GM19351 (cell line): ENCODE measurements at regions not wholly inside any gene's neighbourhood (a gene's known extent, or its start where the extent isn't known, plus 50 kb on each side); places are given as distances from the start of the nearest gene placed in this dataset.
"Not testable (repeated sequence)": the region's sequence is repeated elsewhere in the genome, so short reads cannot be mapped to it uniquely, and the experiment has no call there.

ENCODE experiments used
- ATAC-seq: cut with Tn5 transposase; IDR thresholded peaks from one replicate; pipeline ENCODE4 v1.9.1; 2021; ENCODE audit warnings: mild to moderate bottlenecking, moderate library complexity; ENCODE audit not compliant: unreplicated experiment

DNA sequence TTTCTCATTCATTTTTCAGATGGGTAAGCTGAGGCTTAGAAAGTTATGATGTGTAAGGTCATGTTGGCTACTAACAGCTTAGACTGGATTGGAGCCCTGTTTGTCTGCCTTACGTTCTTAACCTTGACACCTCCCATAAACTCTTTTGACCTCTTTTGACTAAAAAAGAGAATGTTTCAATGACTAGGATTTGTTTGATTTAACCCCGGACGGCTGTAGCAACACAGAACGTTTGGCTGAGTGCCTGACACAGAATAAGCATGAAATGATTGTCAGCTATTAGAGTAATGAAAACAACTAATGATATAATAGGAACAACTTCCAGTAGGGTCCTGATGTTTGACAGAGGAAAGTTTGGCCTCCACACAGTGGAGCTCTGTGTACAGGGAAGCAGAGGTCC, 83.3 kb upstream of the PDZD8 start:
- ATAC-seq = no peak

DNA sequence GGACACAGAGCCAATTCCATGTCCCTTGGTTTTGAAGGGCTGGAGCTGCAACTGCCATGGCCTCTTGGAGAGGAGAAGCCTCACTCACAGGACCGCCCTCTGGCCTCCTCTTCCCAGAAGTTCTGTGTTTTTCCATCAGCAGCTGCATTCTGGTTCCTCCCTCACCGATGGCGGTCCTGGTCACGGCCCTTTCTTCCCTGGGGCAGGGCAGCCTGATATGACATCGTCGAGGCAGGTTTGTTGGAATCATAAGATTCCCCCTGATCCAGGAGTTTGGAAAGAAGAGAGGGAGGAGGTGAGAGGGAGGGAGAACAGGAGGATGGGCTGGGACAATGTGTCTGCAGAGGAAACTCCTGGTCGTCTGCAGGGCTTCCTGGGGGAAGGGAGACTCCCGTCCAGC, 82.7 kb upstream of the PDZD8 start:
- no peak for ATAC-seq

DNA sequence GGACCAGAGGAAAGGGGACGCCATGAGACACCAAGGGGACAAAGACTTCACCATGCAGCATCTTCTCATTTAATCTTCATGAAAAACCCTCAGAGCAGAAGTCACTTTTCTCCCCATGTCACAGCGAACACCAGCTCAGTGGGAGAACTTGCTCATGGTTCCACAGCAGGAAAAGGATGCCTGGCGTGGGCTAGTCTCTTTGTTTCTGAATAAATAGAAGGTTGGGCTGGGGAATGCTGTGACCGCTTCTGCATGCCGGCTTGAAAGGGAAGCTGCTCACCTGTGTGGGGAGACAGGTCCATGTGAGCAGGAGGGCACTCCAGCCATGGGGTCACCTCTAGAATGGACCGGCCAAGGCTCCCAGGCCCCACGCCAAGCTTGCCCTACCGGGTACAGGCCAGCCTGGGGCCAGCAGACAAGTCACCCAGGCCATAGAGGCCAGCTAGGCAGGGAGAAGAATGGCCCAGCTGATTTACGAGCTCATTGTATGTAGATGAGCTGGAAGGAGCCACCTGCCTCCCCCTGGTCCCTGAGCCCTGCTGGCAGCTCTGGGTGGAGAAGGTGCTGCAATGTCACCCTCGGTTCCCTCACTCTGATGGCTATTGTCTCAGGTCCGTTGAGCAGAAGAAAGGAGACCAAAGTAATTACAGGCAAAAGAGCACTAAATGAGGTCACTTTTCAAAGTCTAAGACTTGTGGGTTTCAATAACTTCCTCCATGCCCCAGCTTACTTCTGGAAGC, 82.0 kb upstream of the PDZD8 start:
- no peak for ATAC-seq

DNA sequence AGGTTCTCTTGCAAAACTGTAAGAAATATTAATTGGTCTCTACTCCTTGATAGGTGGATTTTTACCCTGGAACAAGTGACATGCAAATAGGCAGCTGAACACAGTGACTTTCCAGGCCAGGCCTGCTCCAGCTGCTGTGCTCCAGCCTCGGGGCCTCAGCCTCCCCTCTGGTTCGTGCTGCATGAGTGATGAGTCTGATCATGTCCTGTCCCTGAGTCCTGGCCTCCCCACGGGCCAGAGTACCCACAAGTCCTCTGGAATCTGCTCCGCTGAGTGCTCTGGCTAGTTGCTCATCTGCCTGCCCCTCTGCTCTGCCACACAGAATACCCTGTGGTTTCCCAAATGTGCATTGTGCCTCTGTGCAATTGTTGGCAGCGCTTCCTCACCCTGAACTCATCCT, 80.1 kb upstream of the PDZD8 start:
- no peak for ATAC-seq

DNA sequence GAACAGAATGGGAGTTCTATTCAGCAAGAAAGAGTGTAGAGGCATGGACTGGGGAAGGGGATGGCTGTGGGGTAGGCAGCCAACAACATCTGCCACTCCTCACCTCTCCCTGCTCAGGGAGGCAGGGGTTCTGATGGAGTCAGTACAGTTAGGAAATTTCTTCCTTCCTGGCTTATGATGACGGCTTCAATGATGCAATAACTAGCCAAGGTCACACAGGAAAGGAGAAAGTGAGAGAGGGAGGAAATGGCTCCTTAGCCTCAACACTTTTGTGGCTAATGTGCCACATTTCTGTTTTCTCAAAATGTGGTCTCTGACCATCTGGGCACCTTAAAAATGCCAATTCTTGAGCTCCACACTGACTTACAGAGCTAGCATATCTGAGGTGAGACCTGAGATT, 79.3 kb upstream of the PDZD8 start:
- no peak for ATAC-seq

DNA sequence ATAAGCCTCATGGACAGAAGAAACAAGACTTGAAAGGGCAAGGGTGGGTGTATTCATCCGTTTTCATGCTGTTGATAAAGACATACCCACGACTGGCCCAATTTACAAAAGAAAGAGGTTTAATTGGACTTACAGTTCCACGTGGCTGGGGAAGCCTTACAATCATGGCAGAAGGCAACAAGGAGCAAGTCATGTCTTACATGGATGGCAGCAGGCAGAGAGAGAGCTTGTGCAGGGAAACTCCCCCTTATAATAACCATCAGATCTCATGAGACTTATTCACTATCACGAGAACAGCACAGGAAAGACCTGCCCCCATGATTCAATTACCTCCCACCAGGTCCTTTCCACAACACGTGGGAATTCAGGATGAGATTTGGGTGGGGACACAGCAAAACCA, 78.2 kb upstream of the PDZD8 start:
- ATAC-seq = not testable (repeated sequence)

DNA sequence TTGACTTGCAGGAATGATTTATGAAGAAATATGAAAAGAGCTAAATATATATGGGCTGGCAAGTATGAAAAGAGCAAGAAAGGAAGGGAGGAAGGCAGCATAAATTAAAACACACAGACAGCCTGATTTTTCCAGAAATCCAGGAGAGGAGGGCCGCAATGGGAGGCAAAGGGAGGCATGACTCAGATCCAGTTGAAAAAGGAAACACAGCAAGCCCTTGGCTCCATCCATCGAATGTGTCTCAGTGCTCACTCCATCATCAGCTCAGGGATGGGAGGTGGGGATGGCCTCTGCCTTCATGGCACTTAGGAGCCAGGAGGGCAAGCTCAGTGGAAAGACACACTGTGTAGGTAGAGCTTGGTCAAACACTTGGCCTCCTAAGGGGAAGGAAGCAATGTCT, 75.7 kb upstream of the PDZD8 start:
- ATAC-seq = no peak

DNA sequence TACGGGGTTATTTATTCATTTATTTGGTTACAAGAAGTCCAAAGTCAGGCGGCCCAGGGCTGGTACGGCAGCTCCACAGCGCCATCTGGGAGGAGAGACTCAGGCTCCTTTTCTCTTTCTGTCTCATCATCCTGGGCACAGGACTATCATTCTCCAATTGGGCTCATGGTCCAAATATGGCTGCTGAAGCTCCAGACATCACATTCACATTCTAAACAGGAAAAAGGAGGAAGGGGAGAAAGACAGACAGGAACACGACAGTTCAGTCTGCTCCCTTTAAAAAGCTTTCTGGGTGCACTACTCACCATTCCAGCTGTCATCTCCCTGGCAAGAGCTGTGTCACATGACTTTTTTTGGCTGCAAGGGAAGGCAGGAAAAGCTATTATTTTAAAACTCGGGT, 74.4 kb upstream of the PDZD8 start:
- no peak for ATAC-seq

DNA sequence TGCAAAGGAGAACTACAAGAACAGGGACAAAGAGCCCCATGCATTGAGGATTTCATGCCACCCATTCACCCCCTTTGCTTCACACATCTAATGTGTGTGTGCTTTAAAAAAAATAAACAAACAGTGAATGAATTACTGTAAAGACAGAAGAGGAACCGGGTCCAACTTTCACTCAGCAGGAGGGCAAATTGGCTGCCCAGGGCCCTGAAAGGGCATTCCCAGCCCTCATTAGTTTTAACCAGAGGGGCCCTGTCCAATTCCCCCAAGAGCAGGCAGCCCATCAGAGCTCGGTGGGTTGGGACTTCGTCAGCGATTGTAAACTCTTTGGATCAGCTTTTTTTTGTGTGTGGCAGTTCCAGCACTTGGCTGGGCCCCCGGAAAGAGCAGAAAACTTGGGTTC, 73.6 kb upstream of the PDZD8 start:
- no peak for ATAC-seq

DNA sequence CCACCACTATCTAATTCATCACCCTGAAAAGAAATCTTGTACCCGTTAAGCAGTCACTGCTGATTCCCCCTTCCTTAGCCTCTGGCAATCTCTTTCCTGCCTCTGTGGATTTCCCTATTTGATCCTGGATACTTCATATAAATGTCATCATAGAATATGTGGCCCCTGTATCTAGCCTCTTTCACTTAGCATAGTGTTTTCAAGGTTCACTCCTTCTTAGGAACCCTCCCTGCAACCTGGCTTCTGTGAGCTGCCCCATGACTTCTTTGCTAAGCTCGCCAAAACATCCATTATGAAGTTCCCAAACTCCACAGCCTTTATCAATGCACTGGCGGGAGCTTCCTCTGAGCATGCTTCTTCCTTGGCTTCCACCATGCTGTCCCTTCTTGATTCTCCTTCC, 70.8 kb upstream of the PDZD8 start:
- no peak for ATAC-seq

DNA sequence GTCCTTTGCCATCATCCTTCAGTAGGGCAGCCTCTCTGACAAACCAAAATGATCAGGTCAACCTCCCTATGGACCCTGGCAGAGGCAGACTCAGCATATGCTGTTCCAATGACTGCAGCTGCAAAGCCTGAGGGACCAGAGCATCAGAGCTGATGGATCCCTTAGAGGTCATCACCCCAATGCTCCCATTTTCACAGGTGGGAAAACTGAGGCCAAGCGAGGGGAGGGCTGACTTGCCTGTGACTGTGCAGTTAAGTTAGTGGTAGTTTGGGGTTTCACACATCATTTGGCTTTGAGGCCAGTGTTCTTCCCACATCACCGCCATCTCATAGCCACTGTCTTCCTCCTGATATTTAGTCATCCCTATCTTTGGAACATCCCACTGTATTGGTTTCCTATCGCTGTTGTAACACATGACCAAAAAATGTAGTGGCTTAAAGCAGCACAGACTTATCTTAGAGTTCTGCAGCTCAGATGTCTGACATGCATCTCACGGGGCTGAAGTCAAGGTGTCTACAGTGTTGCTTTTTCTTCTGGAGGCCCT, 69.3 kb upstream of the PDZD8 start:
- ATAC-seq = no peak

DNA sequence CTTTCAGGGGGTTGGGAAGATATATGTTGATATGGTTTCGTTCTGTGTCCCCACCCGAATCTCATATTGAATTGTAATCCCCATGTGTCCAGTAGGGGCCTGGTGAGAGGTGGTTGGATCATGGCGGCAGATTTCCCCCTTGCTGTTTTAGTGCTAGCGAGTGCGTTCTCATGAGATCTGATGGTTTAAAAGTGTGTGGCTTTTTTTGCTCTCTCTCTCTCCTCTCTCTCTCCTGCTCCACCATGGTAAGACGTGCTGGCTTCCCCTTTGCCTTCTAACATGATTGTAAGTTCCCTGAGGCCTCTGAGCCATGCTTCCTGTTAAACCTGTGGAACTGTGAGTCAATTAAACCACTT, 68.4 kb upstream of the PDZD8 start:
- ATAC-seq = no peak

DNA sequence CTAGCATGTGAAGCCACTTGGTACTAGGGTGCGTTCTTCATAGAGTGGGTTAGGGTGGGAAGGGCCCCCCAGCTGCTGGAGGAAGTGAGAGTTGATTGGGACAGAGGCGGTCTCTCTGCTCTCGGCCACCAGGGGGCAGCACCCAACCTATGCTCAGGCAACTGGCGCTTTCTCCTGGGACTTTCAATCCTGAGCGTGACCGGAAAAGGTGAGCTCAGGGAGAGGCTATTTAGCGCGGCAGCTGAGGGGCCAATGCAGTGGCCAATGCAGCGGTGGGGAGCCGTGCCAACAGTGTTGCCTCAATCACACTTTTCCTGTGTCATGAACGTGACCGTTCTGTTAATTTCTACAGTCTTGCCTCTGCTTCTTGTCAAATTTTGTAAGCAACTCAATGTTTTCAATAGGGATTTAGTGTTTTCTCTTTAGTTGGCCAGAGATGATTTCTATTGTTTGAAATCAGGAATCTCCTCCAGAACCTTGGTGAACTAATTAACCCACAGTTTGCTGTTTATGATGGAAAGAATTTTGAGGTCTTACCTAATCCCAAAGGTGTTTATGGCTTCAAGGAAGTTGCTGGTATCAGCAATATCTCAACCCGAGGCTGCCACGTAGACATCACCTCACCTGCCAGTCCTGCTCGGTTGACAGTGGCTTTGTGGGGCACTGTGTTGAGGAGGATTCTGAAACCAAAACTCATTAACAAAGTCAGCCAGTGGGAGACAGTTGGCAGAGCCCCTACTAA, 67.9 kb upstream of the PDZD8 start:
- ATAC-seq = peak; percentile 86

DNA sequence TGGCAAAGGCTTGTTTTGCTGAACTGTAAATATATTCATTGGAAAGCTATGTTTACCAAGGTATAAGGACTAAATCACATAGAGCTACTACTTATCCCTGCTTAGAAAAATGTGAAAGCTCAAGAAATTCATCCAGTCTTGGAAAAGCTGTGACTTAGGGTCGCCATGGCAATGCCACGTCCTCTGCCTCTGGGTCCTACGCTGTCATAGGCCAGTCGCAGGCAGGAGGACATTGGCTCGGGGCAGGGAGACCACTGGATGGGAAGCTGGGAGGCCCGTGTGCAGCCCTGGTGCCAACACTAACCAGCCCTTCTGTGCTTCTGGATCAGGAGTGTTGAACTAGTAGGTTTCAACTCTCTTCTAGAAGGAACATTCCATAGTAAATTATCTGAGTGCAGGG, 67.3 kb upstream of the PDZD8 start:
- ATAC-seq = no peak

DNA sequence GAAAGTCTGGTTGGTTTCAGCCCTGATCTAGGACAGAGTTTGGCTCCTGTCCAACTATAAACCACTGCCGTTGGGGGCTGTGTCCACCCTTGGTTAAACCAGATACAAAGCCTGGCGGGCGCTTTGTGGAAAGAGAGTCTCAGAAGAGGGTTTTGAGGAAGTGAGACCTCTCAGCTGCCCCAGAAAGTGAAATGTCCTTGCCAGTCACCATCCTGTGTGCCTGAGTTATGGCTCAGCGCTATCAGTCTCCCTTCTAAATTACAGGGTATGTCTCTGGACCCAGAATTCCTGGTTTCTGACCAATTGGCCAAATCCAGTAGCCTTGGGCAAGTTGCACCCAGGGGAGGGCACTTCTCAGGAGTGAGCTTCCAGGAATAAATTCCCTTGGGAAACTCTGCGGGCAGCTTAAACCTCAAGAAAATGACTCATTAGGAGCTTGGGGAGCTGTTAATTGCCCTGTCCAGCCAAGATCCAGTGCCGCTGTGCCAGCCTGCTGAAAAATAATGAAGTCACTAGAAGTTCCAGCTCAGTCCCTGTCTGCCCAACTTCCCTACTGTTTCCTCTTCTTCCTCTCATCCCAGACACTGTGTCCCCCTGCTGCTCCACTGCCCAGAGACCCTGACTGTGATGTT, 66.7 kb upstream of the PDZD8 start:
- ATAC-seq = no peak

DNA sequence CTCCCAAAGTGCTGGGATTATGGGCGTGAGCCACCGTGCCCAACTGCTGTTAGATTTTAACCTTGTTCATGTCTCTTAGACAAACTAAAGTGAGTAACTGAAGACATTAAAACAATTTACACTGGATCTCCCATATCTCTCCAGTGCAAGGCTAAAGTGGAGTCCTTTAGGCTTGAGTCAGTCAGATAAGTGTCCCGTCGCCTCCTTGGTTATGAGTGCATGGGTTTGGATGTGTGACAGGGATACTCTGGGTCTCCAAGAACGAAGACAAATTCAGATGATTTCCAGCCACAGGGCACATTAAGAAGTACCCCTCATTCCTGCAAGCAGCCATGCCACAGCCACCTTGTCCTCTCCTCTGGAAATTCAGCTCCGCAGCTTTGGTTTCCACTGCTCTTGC, 66.1 kb upstream of the PDZD8 start:
- ATAC-seq = no peak

DNA sequence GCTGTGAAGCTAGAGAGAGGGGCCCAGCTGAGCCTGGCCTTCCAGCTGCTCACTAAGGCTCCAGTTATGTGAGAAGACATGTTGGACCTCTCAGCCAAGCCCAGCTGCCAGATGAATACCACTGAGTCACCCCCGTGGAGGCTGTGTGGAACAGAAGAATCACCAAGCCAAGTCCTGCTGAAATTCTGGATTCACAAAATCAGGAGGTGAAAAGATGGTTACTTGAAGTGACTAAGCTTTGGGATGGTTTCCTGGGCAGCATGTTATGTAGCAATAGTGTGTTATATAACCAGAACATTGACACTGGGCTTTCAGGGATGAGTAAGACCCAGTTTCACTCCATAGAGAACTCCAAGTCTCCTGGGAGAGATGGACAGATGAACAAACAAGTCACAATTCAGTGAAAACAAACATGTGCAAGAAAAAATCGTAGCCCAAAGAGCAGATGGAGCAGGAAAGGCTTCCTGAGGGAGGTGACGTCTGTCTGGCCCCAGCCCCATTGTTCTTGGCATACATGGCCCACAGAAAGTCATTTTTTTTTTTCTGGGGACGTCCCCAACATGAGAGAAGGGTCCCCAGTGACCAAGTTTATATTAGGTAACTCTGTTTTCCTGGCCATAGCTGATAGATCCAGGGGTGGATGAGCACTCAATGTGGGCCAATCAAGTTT, 64.1 kb upstream of the PDZD8 start:
- no peak for ATAC-seq

DNA sequence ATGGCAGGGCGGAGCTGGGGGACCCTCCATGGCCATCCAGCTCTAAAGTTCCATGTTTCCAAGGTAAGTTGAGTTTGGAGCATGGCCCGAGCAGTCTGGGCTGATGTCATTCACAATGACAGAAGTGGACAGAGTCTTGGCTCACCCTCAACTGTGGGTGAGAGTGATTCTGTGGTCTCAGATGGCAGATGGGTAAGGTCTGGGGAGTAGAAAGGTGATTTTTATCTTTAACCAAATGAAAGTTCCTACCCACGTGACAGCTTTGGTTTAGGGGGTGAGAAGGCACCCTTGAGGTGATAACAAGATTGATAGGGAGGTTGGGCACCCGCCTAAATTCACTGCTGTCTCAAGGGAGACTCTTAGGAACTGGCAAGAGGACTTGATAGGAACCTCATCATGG, 57.6 kb upstream of the PDZD8 start:
- no peak for ATAC-seq

DNA sequence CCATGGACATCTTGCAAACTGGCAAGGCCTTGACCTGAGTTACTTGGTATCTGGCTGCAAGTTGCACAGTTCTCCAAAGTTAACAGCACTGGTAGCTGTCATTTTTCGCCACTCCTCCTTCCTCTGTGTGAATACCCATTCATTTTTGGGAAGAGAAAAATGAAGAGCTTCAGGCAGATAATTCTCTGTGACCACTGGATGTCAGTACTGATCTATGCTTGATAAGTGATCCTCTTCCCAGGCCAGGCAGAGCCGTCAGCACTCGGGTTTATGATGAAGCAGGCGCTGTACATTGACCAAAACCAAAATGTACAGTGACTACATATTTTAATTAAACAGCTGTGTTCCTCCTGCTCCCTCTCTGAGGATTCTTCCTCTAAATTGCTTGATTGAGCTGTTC, 55.9 kb upstream of the PDZD8 start:
- ATAC-seq = no peak

DNA sequence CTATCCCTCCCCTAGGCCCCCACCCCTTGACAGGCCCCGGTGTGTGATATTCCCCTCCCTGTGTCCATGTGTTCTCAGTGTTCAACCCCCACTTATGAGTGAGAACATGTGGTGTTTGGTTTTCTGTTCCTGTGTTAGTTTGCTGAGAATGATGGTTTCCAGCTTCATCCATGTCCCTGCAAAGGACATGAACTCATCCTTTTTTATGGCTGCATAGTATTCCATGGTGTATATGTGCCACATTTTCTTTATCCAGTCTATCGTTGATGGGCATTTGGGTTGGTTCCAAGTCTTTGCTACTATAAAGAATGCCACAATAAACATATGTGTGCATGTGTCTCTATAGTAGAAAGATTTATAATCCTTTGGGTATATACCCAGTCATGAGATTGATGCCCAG, 55.3 kb upstream of the PDZD8 start:
- not testable (repeated sequence) for ATAC-seq

DNA sequence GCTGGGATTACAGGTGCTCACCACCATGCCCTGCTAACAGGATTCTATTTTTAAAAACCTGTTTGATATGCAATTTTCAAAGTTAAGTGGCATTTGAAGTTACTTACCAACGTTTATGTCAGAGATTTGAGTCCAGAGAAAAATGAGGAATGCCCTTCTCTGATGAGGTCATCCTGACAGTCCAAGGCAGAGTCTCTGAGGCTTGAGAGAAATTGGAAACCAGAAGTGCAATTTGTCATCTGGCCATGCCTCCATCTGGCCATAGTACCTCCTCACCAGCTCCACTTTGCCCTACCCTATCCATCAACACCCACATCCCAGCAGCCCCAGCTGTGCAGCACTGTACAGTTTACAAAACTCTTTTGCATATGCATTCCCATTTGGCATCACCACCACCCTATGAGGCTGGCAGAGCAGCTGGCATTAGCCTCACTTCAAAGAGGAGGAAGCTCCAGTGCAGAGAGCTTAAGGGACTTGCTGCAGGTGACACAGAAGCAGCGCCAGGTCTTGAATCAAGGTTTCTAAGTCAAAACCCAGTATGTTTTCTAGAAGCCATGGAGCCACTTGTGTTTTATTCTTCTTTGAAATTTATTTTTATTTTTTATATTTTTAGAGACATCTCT, 54.5 kb upstream of the PDZD8 start:
- no peak for ATAC-seq
